Nephron progenitor cell (in vitro differentiated cells): ENCODE measurements at regions not wholly inside any gene's neighbourhood (a gene's known extent, or its start where the extent isn't known, plus 50 kb on each side); places are given as distances from the start of the nearest gene placed in this dataset.

Experiments used
- DNase-seq: peaks from one replicate; pipeline ENCODE4 v3.0.0; 2021
- H3K27ac Mint-ChIP-seq: 2 replicates; pipeline ENCODE4 v1.8.0; 2021; ENCODE audit warnings: mild to moderate bottlenecking, moderate library complexity, mixed read lengths
- H3K27me3 Mint-ChIP-seq: 2 replicates; pipeline ENCODE4 v1.8.0; 2021; ENCODE audit warnings: mild to moderate bottlenecking, low read depth, mixed read lengths; ENCODE audit not compliant: poor library complexity
- H3K36me3 Mint-ChIP-seq: 2 replicates; pipeline ENCODE4 v1.8.0; 2021; ENCODE audit warnings: low read depth, mixed read lengths
- H3K4me1 Mint-ChIP-seq: 2 replicates; pipeline ENCODE4 v1.8.0; 2021; ENCODE audit warnings: mixed read lengths
- H3K4me3 Mint-ChIP-seq: 2 replicates; pipeline ENCODE4 v1.8.0; 2021; ENCODE audit warnings: mild to moderate bottlenecking, moderate library complexity, mixed read lengths
- H3K9me3 Mint-ChIP-seq: 2 replicates; pipeline ENCODE4 v1.8.0; 2021; ENCODE audit warnings: mild to moderate bottlenecking, moderate library complexity, mixed read lengths
- TF ChIP-seq, protein P1 (sequence below): fragments of 200-600 bp; sonication (generic); IDR thresholded peaks from 2 replicates; pipeline ENCODE4 v1.5.0; 2021; ENCODE audit warnings: antibody characterized with exemption

DNA sequence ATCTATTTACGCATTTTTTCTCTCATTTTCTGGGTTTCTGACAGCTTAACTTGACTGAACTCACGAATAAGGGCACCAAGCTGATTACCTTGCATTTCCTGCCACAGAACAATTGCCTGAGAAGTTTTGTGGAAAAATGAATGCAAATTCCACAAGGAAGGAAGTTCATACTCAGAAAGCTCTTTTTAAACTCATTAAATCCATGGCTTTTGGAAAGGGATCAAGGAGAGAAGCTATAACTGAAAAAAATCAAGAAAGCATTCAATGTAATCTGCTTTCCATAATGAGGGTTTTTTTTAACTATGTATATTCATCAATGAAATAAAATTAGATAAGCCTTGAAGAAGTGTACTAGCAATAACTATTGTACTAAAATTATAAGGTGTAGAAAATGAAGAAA is 252.5 kb downstream of the GPM6A start:
- no peaks in the 10 kb centered on the region for H3K36me3 Mint-ChIP-seq
- no peak overlapping the region for H3K27ac Mint-ChIP-seq
- no peaks in the 10 kb centered on the region for H3K27me3 Mint-ChIP-seq
- no peak overlapping the region for H3K4me3 Mint-ChIP-seq
- H3K9me3 Mint-ChIP-seq: no peaks in the 10 kb centered on the region
- TF ChIP-seq, protein P1, sequence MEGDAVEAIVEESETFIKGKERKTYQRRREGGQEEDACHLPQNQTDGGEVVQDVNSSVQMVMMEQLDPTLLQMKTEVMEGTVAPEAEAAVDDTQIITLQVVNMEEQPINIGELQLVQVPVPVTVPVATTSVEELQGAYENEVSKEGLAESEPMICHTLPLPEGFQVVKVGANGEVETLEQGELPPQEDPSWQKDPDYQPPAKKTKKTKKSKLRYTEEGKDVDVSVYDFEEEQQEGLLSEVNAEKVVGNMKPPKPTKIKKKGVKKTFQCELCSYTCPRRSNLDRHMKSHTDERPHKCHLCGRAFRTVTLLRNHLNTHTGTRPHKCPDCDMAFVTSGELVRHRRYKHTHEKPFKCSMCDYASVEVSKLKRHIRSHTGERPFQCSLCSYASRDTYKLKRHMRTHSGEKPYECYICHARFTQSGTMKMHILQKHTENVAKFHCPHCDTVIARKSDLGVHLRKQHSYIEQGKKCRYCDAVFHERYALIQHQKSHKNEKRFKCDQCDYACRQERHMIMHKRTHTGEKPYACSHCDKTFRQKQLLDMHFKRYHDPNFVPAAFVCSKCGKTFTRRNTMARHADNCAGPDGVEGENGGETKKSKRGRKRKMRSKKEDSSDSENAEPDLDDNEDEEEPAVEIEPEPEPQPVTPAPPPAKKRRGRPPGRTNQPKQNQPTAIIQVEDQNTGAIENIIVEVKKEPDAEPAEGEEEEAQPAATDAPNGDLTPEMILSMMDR: no peak
- DNase-seq: no peak
- H3K4me1 Mint-ChIP-seq: no peaks in the 10 kb centered on the region

DNA sequence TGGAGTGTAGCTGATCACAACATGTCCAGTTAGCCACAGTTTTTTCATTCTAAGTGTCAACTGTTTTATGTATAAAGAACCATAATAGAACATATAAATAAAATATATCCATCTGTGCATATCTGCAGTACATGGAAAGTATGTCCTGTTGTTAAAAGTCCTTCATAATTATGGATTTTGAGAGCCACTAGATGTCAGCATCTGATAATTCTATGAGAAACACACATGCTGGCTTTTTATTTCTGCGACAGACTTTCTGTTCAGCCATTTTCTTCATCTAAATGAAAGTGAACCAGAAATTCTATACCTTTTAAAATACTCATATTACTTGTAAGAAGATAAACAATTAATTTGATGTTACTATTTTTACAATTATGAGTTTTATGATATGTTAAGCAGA is 251.5 kb downstream of the GPM6A start:
- TF ChIP-seq, protein P1: no peak
- Mint-ChIP-seq H3K27ac (no peak overlapping the region), H3K4me1 (no peaks in the 10 kb centered on the region), H3K27me3 (no peaks in the 10 kb centered on the region), H3K4me3 (no peak overlapping the region), H3K36me3 (no peaks in the 10 kb centered on the region), H3K9me3 (no peaks in the 10 kb centered on the region)
- no peak for DNase-seq

DNA sequence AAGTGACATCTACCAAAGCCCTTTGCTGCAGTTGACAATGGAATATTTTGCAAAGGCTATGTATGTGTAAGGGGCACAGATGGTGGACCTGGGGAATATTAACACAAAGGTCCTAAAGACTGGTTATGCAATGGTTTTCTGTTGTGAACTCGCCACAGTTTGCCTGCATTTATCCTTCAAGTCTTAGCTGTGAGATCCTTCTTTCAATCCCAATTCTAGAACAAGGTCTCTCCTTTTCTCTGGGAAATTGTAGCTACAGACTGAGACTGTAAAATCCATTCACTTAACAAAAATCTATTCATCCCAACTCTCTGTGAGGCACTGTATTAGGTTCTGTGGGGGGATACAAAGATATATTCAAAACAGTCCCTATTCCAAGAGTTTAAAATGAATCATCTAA is 250.4 kb downstream of the GPM6A start:
- no peaks in the 10 kb centered on the region for H3K27me3 Mint-ChIP-seq
- TF ChIP-seq, protein P1: no peak

DNA sequence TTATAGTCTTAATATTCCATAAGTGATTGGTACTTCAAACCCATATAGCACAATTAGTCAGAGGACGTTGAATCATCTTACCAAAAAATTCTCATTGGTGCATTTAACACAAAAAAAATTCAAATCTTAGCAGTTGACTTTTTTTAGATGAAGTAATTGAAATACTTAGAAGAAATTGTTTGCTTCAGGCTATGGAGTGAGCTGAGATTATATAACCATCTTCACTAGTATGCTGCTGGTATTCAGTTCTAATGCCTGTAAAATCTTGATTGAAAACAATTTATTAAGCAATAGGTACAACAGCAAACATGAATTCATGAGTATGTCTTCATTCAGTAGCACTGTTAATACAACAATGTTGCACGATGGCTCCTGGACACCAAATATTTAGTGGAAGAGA is 250.0 kb downstream of the GPM6A start:
- H3K4me1 Mint-ChIP-seq: no peaks in the 10 kb centered on the region
- no peak for DNase-seq
- H3K27me3 Mint-ChIP-seq: no peaks in the 10 kb centered on the region
- TF ChIP-seq, protein P1: no peak
- H3K4me3 Mint-ChIP-seq: no peak overlapping the region
- no peak overlapping the region for H3K27ac Mint-ChIP-seq
- H3K36me3 Mint-ChIP-seq: no peaks in the 10 kb centered on the region
- no peaks in the 10 kb centered on the region for H3K9me3 Mint-ChIP-seq

More for the DNA sequence above, 250.4 kb downstream of the GPM6A start:
- Mint-ChIP-seq H3K36me3 (no peaks in the 10 kb centered on the region), H3K4me1 (no peaks in the 10 kb centered on the region), H3K27ac (no peak overlapping the region), H3K9me3 (no peaks in the 10 kb centered on the region), H3K4me3 (no peak overlapping the region)
- DNase-seq: no peak

DNA sequence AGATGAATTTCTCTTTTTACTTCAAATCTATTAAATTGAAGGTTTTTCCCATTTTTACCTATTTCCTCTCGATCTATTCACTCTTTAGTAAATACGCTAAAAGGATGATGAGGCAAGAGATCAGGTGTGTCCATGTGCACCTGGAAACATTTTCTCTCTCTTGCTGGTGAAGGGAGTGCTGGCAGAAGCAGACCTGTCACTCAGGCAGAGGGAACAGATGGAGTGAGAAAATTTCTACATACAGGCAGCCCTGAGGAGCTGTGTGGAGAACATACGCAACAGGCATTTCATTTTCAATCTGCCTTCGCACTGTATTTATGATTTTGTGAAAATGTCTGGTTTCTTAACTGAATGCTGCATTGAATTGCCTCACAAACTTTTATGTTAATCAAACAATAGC is 249.5 kb downstream of the GPM6A start:
- TF ChIP-seq, protein P1: no peak
- no peaks in the 10 kb centered on the region for H3K27me3 Mint-ChIP-seq
- H3K9me3 Mint-ChIP-seq: no peaks in the 10 kb centered on the region
- H3K27ac Mint-ChIP-seq: no peak overlapping the region
- no peaks in the 10 kb centered on the region for H3K36me3 Mint-ChIP-seq
- H3K4me3 Mint-ChIP-seq: no peak overlapping the region
- DNase-seq: no peak
- no peaks in the 10 kb centered on the region for H3K4me1 Mint-ChIP-seq
